GM23338 (cell line): ENCODE measurements at regions not wholly inside any gene's neighbourhood (a gene's known extent, or its start where the extent isn't known, plus 50 kb on each side); places are given as distances from the start of the nearest gene placed in this dataset.

ENCODE experiments used
- CTCF ChIP-seq, 2 experiments: fragments of 200-600 bp in 1 of 2; sonication (generic) in 1 of 2; conservative IDR thresholded peaks; 2 replicates each; pipeline versions ENCODE4 v1.5.1 to v1.6.1; 2016 to 2017; ENCODE audit warnings: antibody characterized with exemption in 2 of 2, low read depth in 2 of 2, mild to moderate bottlenecking in 2 of 2, moderate library complexity in 1 of 2
- EZH2 ChIP-seq: fragments of 200-600 bp; sonication (generic); IDR thresholded peaks from one replicate; pipeline ENCODE4 v1.8.0; 2017; ENCODE audit warnings: antibody characterized with exemption, mild to moderate bottlenecking, low read depth; ENCODE audit not compliant: unreplicated experiment
- EZH2phosphoT487 ChIP-seq: fragments of 200-600 bp; sonication (generic); IDR thresholded peaks from one replicate; pipeline ENCODE4 v1.8.1; 2018; ENCODE audit warnings: antibody characterized with exemption; ENCODE audit not compliant: unreplicated experiment
- NANOG ChIP-seq: IDR thresholded peaks from 2 replicates; pipeline ENCODE4 v1.6.1; 2016; ENCODE audit warnings: antibody characterized with exemption, borderline replicate concordance

- TF ChIP-seq CTCF (conservative IDR thresholded peaks at IDR 0.05; ENCODE audit: low read depth in 2 of 2), result no peak
- TF ChIP-seq EZH2, result no peak
- no peak for TF ChIP-seq EZH2phosphoT487
- TF ChIP-seq NANOG, result no peak
Measured at GRCh38 chr1:105874621-105875020, 1181.9 kb upstream of the PRMT6 start.
